HepG2 (cell line): ENCODE measurements at regions not wholly inside any gene's neighbourhood (a gene's known extent, or its start where the extent isn't known, plus 50 kb on each side); places are given as distances from the start of the nearest gene placed in this dataset.

Experiments used
- ATAC-seq: fragments of 200-7000 bp; cut with Tn5 transposase; 3 replicates; pipeline ENCODE4 v1.9.1; 2020; ENCODE audit warnings: mild to moderate bottlenecking, moderate library complexity
- BruUV-seq: library from RNA; stranded (reverse); fragments of 400-500 nt; replicated peaks from 2 replicates; lab custom pipeline; 2021; lab: Mats Ljungman, UMichigan
- CTCF ChIA-PET: fragments of 300-600 bp; formaldehyde crosslinking; extraction: SDS; loops from one replicate; lab custom pipeline; 2021; ENCODE audit warnings: low total read pairs, inconsistent platforms, low intra/inter-chr PET ratio; lab: Yijun Ruan, JAX
- POLR2A ChIA-PET: fragments of 350-600 bp; sonication (Branson Sonifier 250); formaldehyde crosslinking; loops from one replicate; lab custom pipeline; 2020; ENCODE audit warnings: antibody characterized with exemption, inconsistent platforms; lab: Yijun Ruan, JAX
- DNase-seq: peaks from one replicate; pipeline ENCODE4 v3.0.0-alpha.2; 2015; ENCODE audit warnings: low spot score
- FAIRE-seq: peaks from 3 replicates; lab custom pipeline; 2011; peaks lifted over from hg19 to GRCh38; lab: Jason Lieb, UNC
- H2AFZ ChIP-seq: one replicate; pipeline ENCODE4 v1.6.1; 2011; ENCODE audit warnings: low read length, inconsistent platforms
- H3K27ac ChIP-seq: fragments of 300-600 bp; 3 replicates; pipeline ENCODE4 v1.8.0; 2011; ENCODE audit warnings: mixed run types, mild to moderate bottlenecking, mixed read lengths, low read length, inconsistent platforms; ENCODE audit not compliant: insufficient read depth; ENCODE audit errors: extremely low read length
- H3K27me3 ChIP-seq, 2 experiments: fragments of 200-600 bp in 1 of 2; 2 replicates in 1 of 2; 3 replicates in 1 of 2; pipeline versions ENCODE4 v1.6.0 to v1.8.0; 2011; ENCODE audit warnings: low read length in 2 of 2, mild to moderate bottlenecking in 2 of 2, moderate library complexity in 2 of 2, inconsistent platforms in 1 of 2; ENCODE audit not compliant: insufficient read depth in 2 of 2, control insufficient read depth in 1 of 2
- H3K36me3 ChIP-seq, 2 experiments: fragments of 200-600 bp in 1 of 2; replicated peaks in 1 of 2; 2 replicates in 1 of 2; 3 replicates in 1 of 2; pipeline versions ENCODE4 v1.5.1 to v1.8.0; 2011; ENCODE audit warnings: low read length in 2 of 2, inconsistent platforms in 1 of 2; ENCODE audit not compliant: insufficient read depth in 2 of 2, control insufficient read depth in 1 of 2
- H3K4me1 ChIP-seq: 2 replicates; pipeline ENCODE4 v1.5.1; 2012; ENCODE audit warnings: low read length, inconsistent platforms; ENCODE audit not compliant: insufficient read depth
- H3K4me2 ChIP-seq: 2 replicates; pipeline ENCODE4 v1.6.0; 2011; ENCODE audit warnings: low read depth, low read length, inconsistent platforms
- H3K4me3 ChIP-seq, 3 experiments: fragments of 200-600 bp in 1 of 3; sonication (generic), shearing (Covaris generic) in 1 of 3; replicated peaks in 1 of 3; 2 replicates each; pipeline ENCODE4 v1.5.1; 2011 to 2016; ENCODE audit warnings: low read length in 3 of 3, inconsistent platforms in 2 of 3, low read depth in 2 of 3, mild to moderate bottlenecking in 2 of 3, control low read depth in 1 of 3, mixed read lengths in 1 of 3; ENCODE audit not compliant: insufficient read depth in 1 of 3
- H3K79me2 ChIP-seq: one replicate; pipeline ENCODE4 v1.6.1; 2011; ENCODE audit warnings: low read length, inconsistent platforms; ENCODE audit not compliant: insufficient read depth
- H3K9ac ChIP-seq: 2 replicates; pipeline ENCODE4 v1.6.0; 2011; ENCODE audit warnings: mild to moderate bottlenecking, low read depth, low read length, inconsistent platforms; ENCODE audit not compliant: insufficient read depth
- H3K9me3 ChIP-seq: 2 replicates; pipeline ENCODE4 v1.5.1; 2012; ENCODE audit warnings: mild to moderate bottlenecking, low read length
- H4K20me1 ChIP-seq: 2 replicates; pipeline ENCODE4 v1.6.0; 2011; ENCODE audit warnings: inconsistent platforms, mild to moderate bottlenecking, low read length, moderate library complexity; ENCODE audit not compliant: insufficient read depth
- CEBPG ChIP-seq: IDR thresholded peaks from 2 replicates; pipeline ENCODE4 v1.6.1; 2016
- EZH2 ChIP-seq: conservative IDR thresholded peaks from 2 replicates; pipeline ENCODE4 v1.6.1; 2012; ENCODE audit warnings: mild to moderate bottlenecking, low read depth, low read length, moderate library complexity
- SRSF4 ChIP-seq: fragments of 200-400 bp; formaldehyde crosslinking; IDR thresholded peaks from one replicate; pipeline ENCODE4 v1.6.1; 2018; ENCODE audit warnings: mild to moderate bottlenecking, low read depth, low read length, moderate library complexity; ENCODE audit not compliant: poor library complexity, severe bottlenecking
- ZBTB38 ChIP-seq: sonication (generic); formaldehyde crosslinking; IDR thresholded peaks from 2 replicates; pipeline ENCODE4 v1.5.1; 2020; ENCODE audit warnings: mild to moderate bottlenecking, missing genetic modification reagents
- ZNF30 ChIP-seq: sonication (generic); formaldehyde crosslinking; IDR thresholded peaks from 2 replicates; pipeline ENCODE4 v1.5.0; 2020; ENCODE audit warnings: mild to moderate bottlenecking, missing genetic modification reagents
- ZNF558 ChIP-seq: sonication (generic); formaldehyde crosslinking; IDR thresholded peaks from 2 replicates; pipeline ENCODE4 v1.9.0; 2022; ENCODE audit warnings: mild to moderate bottlenecking, missing genetic modification reagents, borderline replicate concordance
- ZNF652 ChIP-seq: IDR thresholded peaks from 2 replicates; pipeline ENCODE4 v1.6.1; 2016; ENCODE audit warnings: low read depth, borderline replicate concordance
- ZNF790 ChIP-seq: sonication (generic); formaldehyde crosslinking; IDR thresholded peaks from 2 replicates; pipeline ENCODE4 v1.8.0; 2022; ENCODE audit warnings: missing genetic modification reagents, mild to moderate bottlenecking, borderline replicate concordance
- WGBS: methylation state at CpG from one replicate; pipeline ENCODE4 v1.1.6; 2017; ENCODE audit warnings: low lambda C conversion rate; 5-methylcytosine and 5-hydroxymethylcytosine counted together
- in situ Hi-C: cut with HindIII; loops from 2 replicates; pipeline ENCODE4 v1.10.0; 2017; ENCODE audit warnings: low pct_unique_long_range_greater_than_20kb; ENCODE audit not compliant: extremely low pct_ligation_motif_present
- intact Hi-C: fragments of 100-400 bp; cut with micrococcal nuclease; formaldehyde crosslinking; loops from one replicate; pipeline ENCODE4 v1.10.0; 2022; ENCODE audit not compliant: unreplicated experiment
- TF ChIP-seq, protein P1 (sequence below): IDR thresholded peaks from 2 replicates; pipeline ENCODE4 v1.6.1; 2016
- TF ChIP-seq, protein P2 (sequence below): IDR thresholded peaks from 2 replicates; pipeline ENCODE4 v1.6.1; 2016; ENCODE audit warnings: missing biosample characterization, missing genetic modification reagents, low read depth
- TF ChIP-seq, protein P3 (sequence below): sonication (generic); formaldehyde crosslinking; IDR thresholded peaks from 2 replicates; pipeline ENCODE4 v1.4.0; 2020; ENCODE audit warnings: mild to moderate bottlenecking, missing genetic modification reagents
- TF ChIP-seq, protein P4 (sequence below): IDR thresholded peaks from 2 replicates; pipeline ENCODE4 v1.6.1; 2016; ENCODE audit warnings: low read depth, missing genetic modification reagents, missing compliant biosample characterization
- TF ChIP-seq, protein P5 (sequence below): sonication (generic); formaldehyde crosslinking; IDR thresholded peaks from 2 replicates; pipeline ENCODE4 v1.5.1; 2020; ENCODE audit warnings: missing genetic modification reagents, mild to moderate bottlenecking, borderline replicate concordance

DNA sequence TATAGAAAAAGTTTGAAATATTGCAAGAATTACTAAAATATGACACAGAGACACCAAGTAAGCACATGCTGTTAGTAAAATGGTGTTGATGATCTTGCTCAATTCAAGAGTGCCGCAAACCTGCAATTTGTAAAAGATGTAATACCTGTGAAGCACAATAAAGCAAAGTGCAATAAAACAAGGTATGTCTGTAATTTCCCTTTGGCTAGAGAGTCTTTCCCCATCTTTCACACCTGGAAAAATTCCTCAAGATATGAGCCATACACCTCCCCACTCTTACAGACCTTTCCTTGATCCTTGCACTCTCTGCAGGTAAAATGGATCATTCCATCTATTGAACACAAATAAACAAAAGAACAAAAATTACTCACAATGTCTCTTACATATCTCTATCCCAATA, 597.8 kb downstream of the EFNA5 start:
- no peak overlapping the region for H2AFZ ChIP-seq
- no peak overlapping the region for H3K9ac ChIP-seq
- no TSS peak for BruUV-seq
- ATAC-seq = no peak
- no peaks in the 10 kb centered on the region for H3K4me1 ChIP-seq
- H3K27ac ChIP-seq = no peak overlapping the region
- H4K20me1 ChIP-seq = no peaks in the 10 kb centered on the region
- no peak for FAIRE-seq
- no peaks in the 10 kb centered on the region for H3K27me3 ChIP-seq
- no peaks in the 10 kb centered on the region; the same call in 1 of the 2 replicates for H3K9me3 ChIP-seq
- POLR2A ChIA-PET = no interaction called here
- no peak overlapping the region for H3K4me2 ChIP-seq
- 91% methylated on average over 1 of the region's 1 CpG for WGBS
- no peak for DNase-seq
- in situ Hi-C loops = no loop called here
- H3K36me3 ChIP-seq = no peaks in the 10 kb centered on the region
- CTCF ChIA-PET = no interaction called here
- intact Hi-C loops = no loop called here
- no peak overlapping the region for H3K4me3 ChIP-seq
- no peaks in the 10 kb centered on the region for H3K79me2 ChIP-seq
- TF ChIP-seq ZNF652 = no peak
- TF ChIP-seq, protein P1, sequence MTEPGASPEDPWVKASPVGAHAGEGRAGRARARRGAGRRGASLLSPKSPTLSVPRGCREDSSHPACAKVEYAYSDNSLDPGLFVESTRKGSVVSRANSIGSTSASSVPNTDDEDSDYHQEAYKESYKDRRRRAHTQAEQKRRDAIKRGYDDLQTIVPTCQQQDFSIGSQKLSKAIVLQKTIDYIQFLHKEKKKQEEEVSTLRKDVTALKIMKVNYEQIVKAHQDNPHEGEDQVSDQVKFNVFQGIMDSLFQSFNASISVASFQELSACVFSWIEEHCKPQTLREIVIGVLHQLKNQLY (CRISPR knock-in tag) = no peak
- TF ChIP-seq, protein P2, sequence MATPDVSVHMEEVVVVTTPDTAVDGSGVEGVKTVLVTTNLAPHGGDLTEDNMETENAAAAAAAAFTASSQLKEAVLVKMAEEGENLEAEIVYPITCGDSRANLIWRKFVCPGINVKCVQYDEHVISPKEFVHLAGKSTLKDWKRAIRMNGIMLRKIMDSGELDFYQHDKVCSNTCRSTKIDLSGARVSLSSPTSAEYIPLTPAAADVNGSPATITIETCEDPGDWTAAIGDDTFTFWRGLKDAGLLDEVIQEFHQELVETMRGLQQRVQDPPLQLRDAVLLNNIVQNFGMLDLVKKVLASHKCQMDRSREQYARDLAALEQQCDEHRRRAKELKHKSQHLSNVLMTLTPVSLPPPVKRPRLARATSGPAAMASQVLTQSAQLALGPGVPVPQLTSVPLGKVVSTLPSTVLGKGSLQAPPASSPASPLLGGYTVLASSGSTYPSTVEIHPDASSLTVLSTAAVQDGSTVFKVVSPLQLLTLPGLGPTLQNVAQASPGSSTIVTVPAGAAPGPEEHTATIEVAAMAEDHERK = no peak
- TF ChIP-seq, protein P3, sequence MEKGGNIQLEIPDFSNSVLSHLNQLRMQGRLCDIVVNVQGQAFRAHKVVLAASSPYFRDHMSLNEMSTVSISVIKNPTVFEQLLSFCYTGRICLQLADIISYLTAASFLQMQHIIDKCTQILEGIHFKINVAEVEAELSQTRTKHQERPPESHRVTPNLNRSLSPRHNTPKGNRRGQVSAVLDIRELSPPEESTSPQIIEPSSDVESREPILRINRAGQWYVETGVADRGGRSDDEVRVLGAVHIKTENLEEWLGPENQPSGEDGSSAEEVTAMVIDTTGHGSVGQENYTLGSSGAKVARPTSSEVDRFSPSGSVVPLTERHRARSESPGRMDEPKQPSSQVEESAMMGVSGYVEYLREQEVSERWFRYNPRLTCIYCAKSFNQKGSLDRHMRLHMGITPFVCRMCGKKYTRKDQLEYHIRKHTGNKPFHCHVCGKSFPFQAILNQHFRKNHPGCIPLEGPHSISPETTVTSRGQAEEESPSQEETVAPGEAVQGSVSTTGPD = no peak
- no peak for TF ChIP-seq SRSF4
- TF ChIP-seq, protein P4, sequence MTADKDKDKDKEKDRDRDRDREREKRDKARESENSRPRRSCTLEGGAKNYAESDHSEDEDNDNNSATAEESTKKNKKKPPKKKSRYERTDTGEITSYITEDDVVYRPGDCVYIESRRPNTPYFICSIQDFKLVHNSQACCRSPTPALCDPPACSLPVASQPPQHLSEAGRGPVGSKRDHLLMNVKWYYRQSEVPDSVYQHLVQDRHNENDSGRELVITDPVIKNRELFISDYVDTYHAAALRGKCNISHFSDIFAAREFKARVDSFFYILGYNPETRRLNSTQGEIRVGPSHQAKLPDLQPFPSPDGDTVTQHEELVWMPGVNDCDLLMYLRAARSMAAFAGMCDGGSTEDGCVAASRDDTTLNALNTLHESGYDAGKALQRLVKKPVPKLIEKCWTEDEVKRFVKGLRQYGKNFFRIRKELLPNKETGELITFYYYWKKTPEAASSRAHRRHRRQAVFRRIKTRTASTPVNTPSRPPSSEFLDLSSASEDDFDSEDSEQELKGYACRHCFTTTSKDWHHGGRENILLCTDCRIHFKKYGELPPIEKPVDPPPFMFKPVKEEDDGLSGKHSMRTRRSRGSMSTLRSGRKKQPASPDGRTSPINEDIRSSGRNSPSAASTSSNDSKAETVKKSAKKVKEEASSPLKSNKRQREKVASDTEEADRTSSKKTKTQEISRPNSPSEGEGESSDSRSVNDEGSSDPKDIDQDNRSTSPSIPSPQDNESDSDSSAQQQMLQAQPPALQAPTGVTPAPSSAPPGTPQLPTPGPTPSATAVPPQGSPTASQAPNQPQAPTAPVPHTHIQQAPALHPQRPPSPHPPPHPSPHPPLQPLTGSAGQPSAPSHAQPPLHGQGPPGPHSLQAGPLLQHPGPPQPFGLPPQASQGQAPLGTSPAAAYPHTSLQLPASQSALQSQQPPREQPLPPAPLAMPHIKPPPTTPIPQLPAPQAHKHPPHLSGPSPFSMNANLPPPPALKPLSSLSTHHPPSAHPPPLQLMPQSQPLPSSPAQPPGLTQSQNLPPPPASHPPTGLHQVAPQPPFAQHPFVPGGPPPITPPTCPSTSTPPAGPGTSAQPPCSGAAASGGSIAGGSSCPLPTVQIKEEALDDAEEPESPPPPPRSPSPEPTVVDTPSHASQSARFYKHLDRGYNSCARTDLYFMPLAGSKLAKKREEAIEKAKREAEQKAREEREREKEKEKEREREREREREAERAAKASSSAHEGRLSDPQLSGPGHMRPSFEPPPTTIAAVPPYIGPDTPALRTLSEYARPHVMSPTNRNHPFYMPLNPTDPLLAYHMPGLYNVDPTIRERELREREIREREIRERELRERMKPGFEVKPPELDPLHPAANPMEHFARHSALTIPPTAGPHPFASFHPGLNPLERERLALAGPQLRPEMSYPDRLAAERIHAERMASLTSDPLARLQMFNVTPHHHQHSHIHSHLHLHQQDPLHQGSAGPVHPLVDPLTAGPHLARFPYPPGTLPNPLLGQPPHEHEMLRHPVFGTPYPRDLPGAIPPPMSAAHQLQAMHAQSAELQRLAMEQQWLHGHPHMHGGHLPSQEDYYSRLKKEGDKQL (CRISPR knock-in tag) = no peak
- TF ChIP-seq ZNF30 (CRISPR knock-in tag) = no peak
- no peak for TF ChIP-seq ZNF558 (CRISPR knock-in tag)
- no peak for TF ChIP-seq CEBPG (CRISPR knock-in tag)
- TF ChIP-seq ZBTB38 (CRISPR knock-in tag) = no peak
- TF ChIP-seq, protein P5, sequence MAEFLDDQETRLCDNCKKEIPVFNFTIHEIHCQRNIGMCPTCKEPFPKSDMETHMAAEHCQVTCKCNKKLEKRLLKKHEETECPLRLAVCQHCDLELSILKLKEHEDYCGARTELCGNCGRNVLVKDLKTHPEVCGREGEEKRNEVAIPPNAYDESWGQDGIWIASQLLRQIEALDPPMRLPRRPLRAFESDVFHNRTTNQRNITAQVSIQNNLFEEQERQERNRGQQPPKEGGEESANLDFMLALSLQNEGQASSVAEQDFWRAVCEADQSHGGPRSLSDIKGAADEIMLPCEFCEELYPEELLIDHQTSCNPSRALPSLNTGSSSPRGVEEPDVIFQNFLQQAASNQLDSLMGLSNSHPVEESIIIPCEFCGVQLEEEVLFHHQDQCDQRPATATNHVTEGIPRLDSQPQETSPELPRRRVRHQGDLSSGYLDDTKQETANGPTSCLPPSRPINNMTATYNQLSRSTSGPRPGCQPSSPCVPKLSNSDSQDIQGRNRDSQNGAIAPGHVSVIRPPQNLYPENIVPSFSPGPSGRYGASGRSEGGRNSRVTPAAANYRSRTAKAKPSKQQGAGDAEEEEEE = no peak
- no peak for TF ChIP-seq EZH2
- TF ChIP-seq ZNF790 (CRISPR knock-in tag) = no peak
